ENCODE measurements at regions not wholly inside any gene's neighbourhood (a gene's known extent, or its start where the extent isn't known, plus 50 kb on each side); places are given as distances from the start of the nearest gene placed in this dataset.

- no peak for DNase-seq
- Mint-ChIP-seq H3K9me3 (peaks cover 28% of the 10 kb centered on the region), H3K27me3 (no peaks in the 10 kb centered on the region), H3K27ac (no peak overlapping the region), H3K36me3 (no peaks in the 10 kb centered on the region), H3K4me3 (no peak overlapping the region), H3K4me1 (no peaks in the 10 kb centered on the region)
- CTCF ChIA-PET, result no interaction called here
Measured at GRCh38 chr16:7218936-7219335, 113.7 kb upstream of the RBFOX1 start.

GRCh38 chr16:7217797-7218196 is 114.8 kb upstream of the RBFOX1 start:
- Mint-ChIP-seq H3K4me3 (no peak overlapping the region), H3K27ac (no peak overlapping the region), H3K4me1 (no peaks in the 10 kb centered on the region), H3K9me3 (peaks cover 28% of the 10 kb centered on the region), H3K27me3 (no peaks in the 10 kb centered on the region), H3K36me3 (no peaks in the 10 kb centered on the region)
- CTCF ChIA-PET, result no interaction called here
- DNase-seq, result no peak

- H3K27ac Mint-ChIP-seq, result no peak overlapping the region
- CTCF ChIA-PET, result no interaction called here
- H3K9me3 Mint-ChIP-seq, result peaks cover 28% of the 10 kb centered on the region
- H3K27me3 Mint-ChIP-seq, result no peaks in the 10 kb centered on the region
- H3K36me3 Mint-ChIP-seq, result no peaks in the 10 kb centered on the region
- no peak for DNase-seq
- H3K4me1 Mint-ChIP-seq, result no peaks in the 10 kb centered on the region
- no peak overlapping the region for H3K4me3 Mint-ChIP-seq
Measured at GRCh38 chr16:7216719-7217118, 115.9 kb upstream of the RBFOX1 start.

- Mint-ChIP-seq H3K27ac (no peak overlapping the region), H3K27me3 (no peaks in the 10 kb centered on the region), H3K36me3 (no peaks in the 10 kb centered on the region), H3K9me3 (peaks cover 28% of the 10 kb centered on the region), H3K4me1 (no peaks in the 10 kb centered on the region), H3K4me3 (no peak overlapping the region)
- DNase-seq, result no peak
- CTCF ChIA-PET, result no interaction called here
Measured at GRCh38 chr16:7211781-7212180, 120.9 kb upstream of the RBFOX1 start.

- CTCF ChIA-PET, result no interaction called here
- DNase-seq, result no peak
- no peaks in the 10 kb centered on the region for H3K36me3 Mint-ChIP-seq
- H3K4me1 Mint-ChIP-seq, result no peaks in the 10 kb centered on the region
- H3K9me3 Mint-ChIP-seq, result peaks cover 23% of the 10 kb centered on the region
- H3K27ac Mint-ChIP-seq, result no peak overlapping the region
- H3K27me3 Mint-ChIP-seq, result no peaks in the 10 kb centered on the region
- no peak overlapping the region for H3K4me3 Mint-ChIP-seq
Measured at GRCh38 chr16:7209598-7209997, 123.0 kb upstream of the RBFOX1 start.

- Mint-ChIP-seq H3K27ac (no peak overlapping the region), H3K36me3 (no peaks in the 10 kb centered on the region), H3K4me1 (no peaks in the 10 kb centered on the region), H3K27me3 (no peaks in the 10 kb centered on the region), H3K4me3 (no peak overlapping the region), H3K9me3 (peaks cover 35% of the 10 kb centered on the region)
- CTCF ChIA-PET, result no interaction called here
- no peak for DNase-seq
Measured at GRCh38 chr16:7206469-7206868, 126.2 kb upstream of the RBFOX1 start.

- Mint-ChIP-seq H3K36me3 (no peaks in the 10 kb centered on the region), H3K4me1 (no peaks in the 10 kb centered on the region), H3K9me3 (peaks cover 49% of the 10 kb centered on the region), H3K4me3 (no peak overlapping the region), H3K27me3 (no peaks in the 10 kb centered on the region), H3K27ac (no peak overlapping the region)
- CTCF ChIA-PET, result no interaction called here
- DNase-seq, result no peak
Measured at GRCh38 chr16:7200320-7200719, 132.3 kb upstream of the RBFOX1 start.

- H3K4me1 Mint-ChIP-seq, result no peaks in the 10 kb centered on the region
- H3K4me3 Mint-ChIP-seq, result no peak overlapping the region
- CTCF ChIA-PET, result no interaction called here
- H3K27me3 Mint-ChIP-seq, result no peaks in the 10 kb centered on the region
- no peak overlapping the region for H3K27ac Mint-ChIP-seq
- DNase-seq, result no peak
- H3K9me3 Mint-ChIP-seq, result peaks cover 31% of the 10 kb centered on the region
- no peaks in the 10 kb centered on the region for H3K36me3 Mint-ChIP-seq
Measured at GRCh38 chr16:7185689-7186088, 147.0 kb upstream of the RBFOX1 start.

- Mint-ChIP-seq H3K27ac (no peak overlapping the region), H3K9me3 (peaks cover 31% of the 10 kb centered on the region), H3K4me3 (no peak overlapping the region), H3K27me3 (no peaks in the 10 kb centered on the region), H3K36me3 (no peaks in the 10 kb centered on the region), H3K4me1 (no peaks in the 10 kb centered on the region)
- DNase-seq, result no peak
- CTCF ChIA-PET, result no interaction called here
Measured at GRCh38 chr16:7185165-7185564, 147.5 kb upstream of the RBFOX1 start.

- Mint-ChIP-seq H3K36me3 (no peaks in the 10 kb centered on the region), H3K4me3 (no peak overlapping the region), H3K27me3 (no peaks in the 10 kb centered on the region), H3K27ac (no peak overlapping the region), H3K9me3 (peaks cover 33% of the 10 kb centered on the region), H3K4me1 (no peaks in the 10 kb centered on the region)
- no peak for DNase-seq
- CTCF ChIA-PET, result no interaction called here
Measured at GRCh38 chr16:7183768-7184167, 148.9 kb upstream of the RBFOX1 start.

- no peak overlapping the region for H3K27ac Mint-ChIP-seq
- no peaks in the 10 kb centered on the region for H3K36me3 Mint-ChIP-seq
- peaks cover 35% of the 10 kb centered on the region for H3K9me3 Mint-ChIP-seq
- CTCF ChIA-PET, result no interaction called here
- H3K4me3 Mint-ChIP-seq, result no peak overlapping the region
- DNase-seq, result no peak
- H3K27me3 Mint-ChIP-seq, result no peaks in the 10 kb centered on the region
- no peaks in the 10 kb centered on the region for H3K4me1 Mint-ChIP-seq
Measured at GRCh38 chr16:7182510-7183109, 150.0 kb upstream of the RBFOX1 start.

- CTCF ChIA-PET, result no interaction called here
- Mint-ChIP-seq H3K9me3 (peaks cover 25% of the 10 kb centered on the region), H3K36me3 (no peaks in the 10 kb centered on the region), H3K4me1 (no peaks in the 10 kb centered on the region), H3K4me3 (no peak overlapping the region), H3K27ac (no peak overlapping the region), H3K27me3 (no peaks in the 10 kb centered on the region)
- no peak for DNase-seq
Measured at GRCh38 chr16:7177875-7178274, 154.8 kb upstream of the RBFOX1 start.

GRCh38 chr16:7171151-7171550 is 161.5 kb upstream of the RBFOX1 start:
- CTCF ChIA-PET, result interaction anchor here (0.9 kb wide), 1 partner anchor 14 kb away, joined by 3 read pairs; no protein-coding TSS in a partner anchor
- H3K27ac Mint-ChIP-seq, result no peak overlapping the region
- peaks cover 28% of the 10 kb centered on the region for H3K9me3 Mint-ChIP-seq
- no peak for DNase-seq
- no peaks in the 10 kb centered on the region for H3K27me3 Mint-ChIP-seq
- H3K36me3 Mint-ChIP-seq, result peaks cover 1% of the 10 kb centered on the region
- no peaks in the 10 kb centered on the region for H3K4me1 Mint-ChIP-seq
- H3K4me3 Mint-ChIP-seq, result no peak overlapping the region

- DNase-seq, result no peak
- no peak overlapping the region for H3K27ac Mint-ChIP-seq
- H3K4me1 Mint-ChIP-seq, result no peaks in the 10 kb centered on the region
- peaks cover 46% of the 10 kb centered on the region for H3K9me3 Mint-ChIP-seq
- H3K36me3 Mint-ChIP-seq, result peaks cover 1% of the 10 kb centered on the region
- no peak overlapping the region for H3K4me3 Mint-ChIP-seq
- CTCF ChIA-PET, result no interaction called here
- no peaks in the 10 kb centered on the region for H3K27me3 Mint-ChIP-seq
Measured at GRCh38 chr16:7167626-7168025, 165.0 kb upstream of the RBFOX1 start.

GRCh38 chr16:7161891-7162290 is 170.8 kb upstream of the RBFOX1 start:
- Mint-ChIP-seq H3K4me1 (no peaks in the 10 kb centered on the region), H3K27ac (no peak overlapping the region), H3K27me3 (no peaks in the 10 kb centered on the region), H3K9me3 (peaks cover 44% of the 10 kb centered on the region), H3K36me3 (peaks cover 1% of the 10 kb centered on the region), H3K4me3 (no peak overlapping the region)
- DNase-seq, result no peak
- CTCF ChIA-PET, result no interaction called here

- Mint-ChIP-seq H3K36me3 (no peaks in the 10 kb centered on the region), H3K27ac (no peak overlapping the region), H3K27me3 (no peaks in the 10 kb centered on the region)
Measured at GRCh38 chr16:7160093-7160492, 172.6 kb upstream of the RBFOX1 start.

More at GRCh38 chr16:7160093-7160492, 172.6 kb upstream of the RBFOX1 start:
- CTCF ChIA-PET, result no interaction called here
- H3K4me3 Mint-ChIP-seq, result no peak overlapping the region
- no peak for DNase-seq
- no peaks in the 10 kb centered on the region for H3K4me1 Mint-ChIP-seq
- H3K9me3 Mint-ChIP-seq, result peaks cover 32% of the 10 kb centered on the region
